Smooth muscle cell (in vitro differentiated cells): ENCODE measurements at regions not wholly inside any gene's neighbourhood (a gene's known extent, or its start where the extent isn't known, plus 50 kb on each side); places are given as distances from the start of the nearest gene placed in this dataset.

Experiments used
- DNase-seq: peaks from one replicate; lab custom pipeline; 2025; ENCODE audit not compliant: unreplicated experiment; lab: John Stamatoyannopoulos, UW
- H2AFZ ChIP-seq: fragments of 200-600 bp; sonication (generic); 2 replicates; pipeline ENCODE4 v1.6.0; 2016; ENCODE audit warnings: antibody characterized with exemption, low read depth, mild to moderate bottlenecking
- H3F3A ChIP-seq: fragments of 200-600 bp; sonication (generic); 2 replicates; pipeline ENCODE4 v1.6.0; 2017; ENCODE audit warnings: antibody characterized with exemption, low read depth
- H3K27ac ChIP-seq: fragments of 200-600 bp; sonication (generic); 2 replicates; pipeline ENCODE4 v1.5.1; 2016; ENCODE audit warnings: low read depth, mild to moderate bottlenecking
- H3K27me3 ChIP-seq: fragments of 200-600 bp; sonication (generic); 2 replicates; pipeline ENCODE4 v1.6.1; 2016; ENCODE audit warnings: low read depth, mild to moderate bottlenecking
- H3K36me3 ChIP-seq: fragments of 200-600 bp; sonication (generic); 2 replicates; pipeline ENCODE4 v1.5.1; 2016; ENCODE audit warnings: low read depth
- H3K4me1 ChIP-seq: fragments of 200-600 bp; sonication (generic); 2 replicates; pipeline ENCODE4 v1.5.1; 2016; ENCODE audit warnings: low read depth
- H3K4me2 ChIP-seq: fragments of 200-600 bp; sonication (generic); 2 replicates; pipeline ENCODE4 v1.6.0; 2016; ENCODE audit warnings: mild to moderate bottlenecking
- H3K4me3 ChIP-seq: fragments of 200-600 bp; sonication (generic); 2 replicates; pipeline ENCODE4 v1.5.1; 2016; ENCODE audit warnings: mild to moderate bottlenecking
- H3K79me2 ChIP-seq: fragments of 200-600 bp; sonication (generic); 2 replicates; pipeline ENCODE4 v1.6.0; 2016; ENCODE audit warnings: low read depth, mild to moderate bottlenecking
- H3K9ac ChIP-seq: fragments of 200-600 bp; sonication (generic); 2 replicates; pipeline ENCODE4 v1.6.0; 2016; ENCODE audit warnings: low read depth
- H3K9me3 ChIP-seq: fragments of 200-600 bp; sonication (generic); replicated peaks from 2 replicates; pipeline ENCODE4 v1.5.1; 2016; ENCODE audit warnings: low read depth
- H4K20me1 ChIP-seq: fragments of 200-600 bp; sonication (generic); 2 replicates; pipeline ENCODE4 v1.6.0; 2016; ENCODE audit warnings: low read depth
- WGBS: methylation state at CpG from one replicate; pipeline ENCODE4 v1.1.7; 2016; ENCODE audit warnings: low lambda C conversion rate; 5-methylcytosine and 5-hydroxymethylcytosine counted together
- TF ChIP-seq, protein P1 (sequence below): fragments of 200-600 bp; sonication (generic); IDR thresholded peaks from 2 replicates; pipeline ENCODE4 v1.5.1; 2017; ENCODE audit warnings: borderline replicate concordance, mild to moderate bottlenecking, antibody characterized with exemption; ENCODE audit not compliant: insufficient read depth, poor library complexity, severe bottlenecking

GRCh38 chr4:137206781-137207180, 325.5 kb downstream of the PCDH18 start:
- Histone ChIP-seq H3K4me2 (no peak overlapping the region), H2AFZ (no peak overlapping the region), H3K27ac (no peak overlapping the region), H4K20me1 (no peaks in the 10 kb centered on the region), H3K9ac (no peak overlapping the region), H3K4me3 (no peak overlapping the region), H3K27me3 (no peaks in the 10 kb centered on the region), H3F3A (no peaks in the 10 kb centered on the region), H3K79me2 (no peaks in the 10 kb centered on the region), H3K36me3 (no peaks in the 10 kb centered on the region), H3K9me3 (no peaks in the 10 kb centered on the region), H3K4me1 (no peaks in the 10 kb centered on the region)
- DNase-seq = no peak
- TF ChIP-seq, protein P1, sequence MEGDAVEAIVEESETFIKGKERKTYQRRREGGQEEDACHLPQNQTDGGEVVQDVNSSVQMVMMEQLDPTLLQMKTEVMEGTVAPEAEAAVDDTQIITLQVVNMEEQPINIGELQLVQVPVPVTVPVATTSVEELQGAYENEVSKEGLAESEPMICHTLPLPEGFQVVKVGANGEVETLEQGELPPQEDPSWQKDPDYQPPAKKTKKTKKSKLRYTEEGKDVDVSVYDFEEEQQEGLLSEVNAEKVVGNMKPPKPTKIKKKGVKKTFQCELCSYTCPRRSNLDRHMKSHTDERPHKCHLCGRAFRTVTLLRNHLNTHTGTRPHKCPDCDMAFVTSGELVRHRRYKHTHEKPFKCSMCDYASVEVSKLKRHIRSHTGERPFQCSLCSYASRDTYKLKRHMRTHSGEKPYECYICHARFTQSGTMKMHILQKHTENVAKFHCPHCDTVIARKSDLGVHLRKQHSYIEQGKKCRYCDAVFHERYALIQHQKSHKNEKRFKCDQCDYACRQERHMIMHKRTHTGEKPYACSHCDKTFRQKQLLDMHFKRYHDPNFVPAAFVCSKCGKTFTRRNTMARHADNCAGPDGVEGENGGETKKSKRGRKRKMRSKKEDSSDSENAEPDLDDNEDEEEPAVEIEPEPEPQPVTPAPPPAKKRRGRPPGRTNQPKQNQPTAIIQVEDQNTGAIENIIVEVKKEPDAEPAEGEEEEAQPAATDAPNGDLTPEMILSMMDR = no peak
- 50% methylated on average over 1 of the region's 1 CpG for WGBS

- no peak for DNase-seq
- Histone ChIP-seq H2AFZ (no peak overlapping the region), H3K4me2 (no peak overlapping the region), H3K27ac (no peak overlapping the region), H3F3A (no peaks in the 10 kb centered on the region), H4K20me1 (no peaks in the 10 kb centered on the region), H3K79me2 (no peaks in the 10 kb centered on the region), H3K4me3 (no peak overlapping the region), H3K36me3 (no peaks in the 10 kb centered on the region), H3K4me1 (no peaks in the 10 kb centered on the region), H3K27me3 (no peaks in the 10 kb centered on the region), H3K9ac (no peak overlapping the region), H3K9me3 (no peaks in the 10 kb centered on the region)
- WGBS = 95% methylated on average over 2 of the region's 2 CpGs
- TF ChIP-seq, protein P1 = no peak
These were observed 328.7 kb downstream of the PCDH18 start for GRCh38 chr4:137203601-137204000.

- H4K20me1 ChIP-seq = no peaks in the 10 kb centered on the region
- TF ChIP-seq, protein P1 = no peak
- WGBS = 75% methylated on average over 2 of the region's 2 CpGs
- no peak overlapping the region for H3K27ac ChIP-seq
- H3K4me3 ChIP-seq = no peak overlapping the region
- H3K4me1 ChIP-seq = no peaks in the 10 kb centered on the region
- H2AFZ ChIP-seq = no peak overlapping the region
- no peak overlapping the region for H3K9ac ChIP-seq
- no peaks in the 10 kb centered on the region for H3F3A ChIP-seq
- no peaks in the 10 kb centered on the region for H3K27me3 ChIP-seq
- no peaks in the 10 kb centered on the region for H3K9me3 ChIP-seq
- H3K79me2 ChIP-seq = no peaks in the 10 kb centered on the region
- H3K4me2 ChIP-seq = no peak overlapping the region
- DNase-seq = no peak
- H3K36me3 ChIP-seq = no peaks in the 10 kb centered on the region
These were observed 332.0 kb downstream of the PCDH18 start for GRCh38 chr4:137200322-137200721.

- Histone ChIP-seq H3K4me2 (no peak overlapping the region), H3K27ac (no peak overlapping the region), H3K9ac (no peak overlapping the region), H3K79me2 (no peaks in the 10 kb centered on the region), H2AFZ (no peak overlapping the region), H3K9me3 (no peaks in the 10 kb centered on the region), H3K4me3 (no peak overlapping the region), H3F3A (no peaks in the 10 kb centered on the region), H3K36me3 (no peaks in the 10 kb centered on the region), H3K4me1 (no peaks in the 10 kb centered on the region), H3K27me3 (no peaks in the 10 kb centered on the region), H4K20me1 (no peaks in the 10 kb centered on the region)
- WGBS = 99% methylated on average over 4 of the region's 4 CpGs
- DNase-seq = no peak
- TF ChIP-seq, protein P1 = no peak
These were observed 333.5 kb downstream of the PCDH18 start for GRCh38 chr4:137198791-137199190.
